GM19324 (cell line): ENCODE measurements at regions not wholly inside any gene's neighbourhood (a gene's known extent, or its start where the extent isn't known, plus 50 kb on each side); places are given as distances from the start of the nearest gene placed in this dataset.
"Not testable (repeated sequence)": the region's sequence is repeated elsewhere in the genome, so short reads cannot be mapped to it uniquely, and the experiment has no call there.

Experiments
- ATAC-seq: cut with Tn5 transposase; IDR thresholded peaks from one replicate; pipeline ENCODE4 v1.9.1; 2021; ENCODE audit warnings: mild to moderate bottlenecking, moderate library complexity; ENCODE audit not compliant: unreplicated experiment, low FRiP score

DNA sequence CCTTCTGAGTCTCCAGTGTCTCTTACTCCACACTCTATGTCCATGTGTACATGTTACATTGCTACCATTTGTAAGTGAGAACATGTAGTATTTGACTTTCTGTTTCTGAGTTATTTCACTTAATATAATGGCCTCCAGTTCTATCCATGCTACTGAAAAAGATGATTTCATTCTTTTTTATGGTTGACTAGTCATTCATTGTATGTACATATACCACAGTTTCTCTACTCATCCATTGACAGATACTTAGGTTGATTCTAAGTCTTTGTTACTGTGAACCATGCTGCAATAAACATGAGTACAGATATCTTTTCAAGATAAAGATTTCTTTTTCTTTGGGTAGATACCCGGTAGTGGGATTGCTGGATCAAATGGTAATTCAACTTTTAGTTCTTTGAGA, 107.1 kb upstream of the CHD1 start:
- ATAC-seq: no peak

GRCh38 chr5:99034336-99034735, 105.5 kb upstream of the CHD1 start:
- ATAC-seq: no peak

DNA sequence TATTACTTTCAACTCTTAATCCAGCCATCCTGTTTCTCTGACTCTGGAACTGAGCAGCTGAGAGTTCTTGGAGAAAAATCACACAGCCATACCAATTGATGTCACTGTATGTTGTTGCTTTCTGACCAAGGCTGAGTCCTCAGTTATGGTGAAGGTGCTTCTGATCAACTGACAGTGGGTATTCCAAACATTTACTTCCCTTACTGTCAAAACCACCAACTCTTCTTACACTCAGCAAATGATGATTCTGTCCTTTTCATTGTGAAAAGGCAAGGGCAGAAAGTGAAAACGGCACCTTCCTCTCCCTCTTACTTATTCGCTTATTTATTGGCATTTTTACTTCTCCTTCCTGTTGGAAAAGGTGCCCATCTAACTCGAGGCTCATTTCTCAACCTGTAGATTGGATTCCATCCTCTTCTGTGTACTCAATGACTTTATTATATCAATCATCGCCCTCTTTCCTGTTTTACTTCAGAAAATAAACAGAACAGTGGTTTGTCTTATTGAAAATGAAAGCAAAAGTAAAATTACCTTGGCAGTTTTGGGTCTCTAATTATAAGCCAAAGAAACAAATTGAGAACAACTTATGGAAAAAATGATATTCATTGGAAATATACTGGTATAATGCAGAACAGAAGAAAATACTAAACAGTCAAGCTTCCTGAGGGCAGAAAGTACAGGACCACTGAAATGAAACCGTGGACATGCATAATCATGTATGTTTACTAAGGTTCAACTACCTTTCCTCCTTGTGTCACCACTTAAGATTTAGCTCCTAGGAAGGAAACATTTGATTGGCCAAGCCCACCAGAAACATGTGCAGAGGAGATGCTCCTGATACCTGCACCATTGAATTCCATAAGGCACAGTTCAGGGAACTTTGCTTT, 104.5 kb upstream of the CHD1 start:
- no peak for ATAC-seq

DNA sequence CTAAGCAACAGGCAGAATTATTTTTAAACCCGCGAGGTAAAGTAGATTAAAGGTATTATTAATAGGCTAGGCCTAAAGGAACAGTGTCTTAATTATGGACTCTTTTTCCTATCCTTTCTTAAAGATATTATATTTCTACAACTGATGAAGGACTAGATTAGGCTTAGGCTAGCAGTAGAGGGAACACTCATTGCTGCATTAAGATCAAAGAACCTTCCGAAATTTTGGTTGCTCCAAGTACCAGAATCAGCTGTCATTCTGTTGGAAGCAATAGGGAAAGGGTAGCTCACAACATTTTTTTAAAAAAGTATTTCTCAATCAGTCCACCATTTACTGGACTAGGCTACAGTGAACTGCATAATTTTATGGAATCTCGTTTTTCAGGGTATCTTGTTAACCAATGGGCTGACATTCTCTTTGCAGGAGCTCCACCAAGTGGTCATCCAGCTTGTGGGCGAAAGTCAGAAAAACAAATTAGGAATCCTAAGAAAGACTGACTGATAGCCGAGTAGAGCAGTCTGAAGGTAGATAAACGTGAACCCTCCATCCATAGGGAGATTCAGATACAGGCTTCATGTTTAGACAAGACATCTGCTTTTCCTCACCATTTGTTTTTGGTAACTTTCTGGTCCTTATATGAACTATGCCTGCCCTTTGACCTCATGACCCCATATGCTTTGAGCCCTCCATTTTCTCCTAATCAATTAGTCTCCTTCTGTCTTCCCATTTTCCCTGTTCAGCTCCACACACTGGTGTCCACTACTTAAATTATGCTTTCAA, 103.6 kb upstream of the CHD1 start:
- peak; percentile 45 for ATAC-seq

GRCh38 chr5:99030906-99031440, 102.2 kb upstream of the CHD1 start:
- ATAC-seq: no peak

GRCh38 chr5:99029172-99029571, 100.4 kb upstream of the CHD1 start:
- no peak for ATAC-seq

DNA sequence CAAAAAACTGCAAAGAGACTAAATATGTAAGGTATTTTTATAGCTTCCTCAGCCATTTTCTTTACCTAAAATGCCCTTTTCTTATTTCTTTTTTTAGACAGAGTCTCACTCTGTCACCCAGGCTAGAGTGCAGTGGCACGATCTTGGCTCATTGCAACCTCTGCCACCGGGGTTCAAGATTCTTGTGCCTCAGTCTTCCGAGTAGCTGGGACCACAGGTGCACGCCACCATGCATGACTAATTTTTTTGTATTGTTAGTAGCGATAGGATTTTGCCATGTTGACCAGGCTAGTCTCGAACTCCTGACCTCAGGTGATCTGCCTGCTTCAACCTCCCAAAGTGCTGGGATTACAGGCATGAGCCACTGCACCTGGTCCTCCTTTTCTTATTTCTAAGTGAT, 99.4 kb upstream of the CHD1 start:
- not testable (repeated sequence) for ATAC-seq

DNA sequence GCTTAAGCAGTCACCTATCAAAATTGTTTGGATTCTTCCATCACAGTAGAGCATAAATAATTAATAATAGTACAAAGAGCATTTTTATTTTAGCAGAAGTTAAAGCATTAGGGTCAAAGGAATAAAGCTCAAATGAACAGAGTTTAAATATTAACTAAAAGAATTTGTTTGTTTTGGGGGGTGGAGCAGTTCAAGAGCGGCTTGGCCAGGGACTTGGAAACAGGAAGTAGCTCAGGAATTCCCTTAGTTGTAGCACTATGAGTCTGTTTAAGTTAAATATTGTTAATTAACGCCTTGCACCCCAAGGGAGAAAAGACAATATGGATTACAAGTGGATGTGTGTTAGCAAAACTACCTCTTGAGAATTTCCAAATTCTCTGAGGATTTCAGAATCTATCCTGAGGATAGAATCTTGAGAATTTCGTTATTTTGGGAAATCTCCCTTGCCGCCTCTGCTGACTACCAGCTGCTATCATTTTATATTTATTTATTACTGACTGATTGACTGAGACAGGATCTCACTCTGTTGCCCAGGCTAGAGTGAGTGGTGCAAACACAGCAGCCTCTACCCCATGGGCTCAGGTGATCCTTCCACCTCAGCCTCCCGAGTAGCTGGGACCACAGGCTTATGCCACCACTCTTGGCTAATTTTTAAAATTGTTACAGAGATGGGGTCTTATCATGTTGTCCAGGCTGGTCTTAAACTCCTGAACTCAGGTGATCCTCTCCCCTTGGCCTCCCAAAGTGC, 96.7 kb upstream of the CHD1 start:
- ATAC-seq: no peak

DNA sequence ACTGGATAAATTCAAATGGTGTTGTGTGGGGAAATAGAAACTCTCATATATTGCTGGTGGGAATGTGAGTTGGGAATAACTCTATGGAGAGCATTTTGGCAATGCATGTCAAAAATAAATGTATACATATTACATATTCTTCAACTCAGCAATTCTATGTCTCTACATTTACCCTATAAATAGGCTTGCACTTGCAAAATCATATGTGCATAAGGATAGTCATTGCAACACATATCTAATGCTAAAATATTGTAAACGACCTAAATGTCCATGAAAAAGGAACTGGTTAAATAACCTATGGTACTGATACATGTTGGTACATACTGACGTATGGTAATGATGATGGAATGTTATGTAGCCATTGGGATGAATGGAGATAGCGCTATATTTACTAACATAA, 94.5 kb upstream of the CHD1 start:
- ATAC-seq: no peak

GRCh38 chr5:99022250-99022649, 93.4 kb upstream of the CHD1 start:
- ATAC-seq: no peak

- ATAC-seq: no peak
Measured at GRCh38 chr5:99020698-99021048, 91.9 kb upstream of the CHD1 start.

DNA sequence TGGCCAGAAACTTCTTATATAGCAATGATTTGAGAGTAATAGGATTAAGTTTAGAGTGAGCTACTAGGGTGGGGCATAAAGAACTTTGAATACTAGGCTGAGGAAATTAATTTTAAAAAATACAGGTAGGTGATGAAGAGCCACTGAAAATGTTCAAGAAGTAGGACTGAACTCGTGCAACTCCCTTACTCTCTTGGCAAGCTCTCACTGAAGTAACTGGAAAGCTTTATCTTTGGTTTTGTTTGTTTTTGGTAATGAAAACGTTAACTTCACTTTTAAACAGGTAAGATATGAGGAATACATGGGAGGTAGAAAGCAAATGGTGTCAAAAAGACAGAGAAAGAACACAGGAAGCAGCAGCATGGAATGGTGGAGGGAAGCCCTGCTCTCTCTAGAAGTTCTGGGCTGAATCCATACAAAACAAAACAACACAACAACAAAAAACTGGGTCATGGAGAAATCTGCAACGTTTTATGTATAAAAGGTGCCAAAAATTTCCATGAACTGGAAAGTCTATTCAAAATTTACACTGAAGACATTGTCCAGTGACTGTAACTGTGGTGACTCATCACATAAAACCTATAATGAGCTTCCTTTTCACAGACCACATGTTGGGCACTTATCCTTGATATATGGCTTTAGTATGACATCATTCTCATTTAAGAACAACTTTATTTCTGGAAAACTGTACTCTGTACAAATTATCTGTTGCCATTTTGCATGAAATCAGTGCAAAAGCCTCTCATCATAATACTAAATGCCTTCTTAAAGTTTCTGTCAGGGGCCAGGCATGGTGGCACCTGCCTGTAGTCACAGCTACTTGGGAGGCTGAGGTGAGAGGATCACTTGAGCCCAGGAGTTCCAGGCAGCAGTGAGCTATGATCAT, 91.2 kb upstream of the CHD1 start:
- ATAC-seq: no peak

DNA sequence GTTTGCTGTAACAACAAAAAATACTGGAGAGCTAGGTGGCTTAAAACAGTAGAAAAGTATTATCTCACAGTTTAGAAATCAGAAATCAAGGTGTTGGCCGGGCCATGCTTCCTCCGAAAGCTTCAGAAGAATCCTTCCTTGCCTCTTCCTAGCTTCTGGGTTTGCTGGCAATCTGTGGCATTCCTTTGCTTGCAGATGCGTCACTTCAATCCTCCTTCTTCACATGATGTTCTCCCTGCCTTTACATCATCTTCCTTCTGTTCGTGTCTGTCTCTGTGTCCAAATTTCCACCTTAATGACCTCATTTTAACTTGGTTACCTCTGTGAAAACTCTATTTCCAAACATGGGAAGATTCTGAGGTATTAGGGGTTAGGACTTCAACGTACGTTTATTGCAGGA, 90.4 kb upstream of the CHD1 start:
- no peak for ATAC-seq

GRCh38 chr5:99010294-99010693, 81.5 kb upstream of the CHD1 start:
- no peak for ATAC-seq

DNA sequence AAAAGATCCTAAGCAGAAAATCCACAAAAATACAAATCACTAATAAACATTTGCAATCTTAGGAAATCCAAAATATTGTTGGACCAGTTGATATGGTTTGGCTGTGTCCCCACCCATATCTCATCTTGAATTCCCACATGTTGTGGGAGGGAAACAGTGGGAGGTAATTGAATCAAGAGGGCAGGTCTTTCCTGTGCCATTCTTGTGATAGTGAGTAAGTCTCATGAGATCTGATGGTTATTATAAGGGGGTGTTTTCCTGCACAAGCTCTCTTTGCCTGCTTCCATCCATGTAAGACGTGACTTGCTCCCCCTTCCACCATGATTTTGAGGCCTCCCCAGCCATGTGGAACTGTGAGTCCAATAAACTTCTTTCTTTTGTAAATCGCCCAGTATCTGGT, 79.2 kb upstream of the CHD1 start:
- not testable (repeated sequence) for ATAC-seq

GRCh38 chr5:99005506-99005905, 76.7 kb upstream of the CHD1 start:
- ATAC-seq: no peak

DNA sequence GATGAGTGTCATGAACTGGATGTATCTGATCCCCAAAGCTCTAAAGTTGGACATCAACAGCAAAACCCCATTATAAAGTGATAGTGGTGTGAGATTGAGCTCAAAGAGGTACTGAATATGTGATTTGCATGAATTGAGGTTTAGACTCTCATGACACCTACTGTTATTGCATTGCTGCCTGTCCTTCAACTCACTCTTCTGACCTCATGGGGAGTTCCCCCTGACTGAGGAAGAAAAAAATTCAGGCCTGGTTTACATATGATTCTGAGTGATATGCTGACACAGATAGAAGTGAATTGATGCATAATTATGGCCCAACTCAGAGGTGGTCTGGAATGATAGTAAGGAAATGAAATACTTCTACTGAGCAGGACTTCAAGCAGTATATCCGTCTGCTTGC, 76.2 kb upstream of the CHD1 start:
- ATAC-seq: peak; percentile 100

DNA sequence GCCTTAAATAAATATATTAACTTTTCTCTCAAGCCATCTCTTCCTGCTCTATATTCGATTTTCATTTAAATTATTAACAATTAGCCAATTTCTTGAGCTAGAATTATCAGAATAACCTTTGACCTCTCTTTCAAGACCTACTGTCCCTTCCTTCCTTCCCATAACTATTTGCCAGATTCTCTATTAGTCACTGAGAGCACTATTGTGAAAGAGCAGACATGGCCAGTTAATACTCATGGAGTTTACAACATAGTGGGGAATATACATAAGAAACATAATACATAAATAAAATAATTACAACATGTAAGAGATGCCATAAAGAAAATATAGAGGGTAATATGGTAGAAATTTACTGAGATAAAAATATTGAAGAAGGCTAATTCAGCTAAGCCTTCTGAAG, 72.1 kb upstream of the CHD1 start:
- ATAC-seq: no peak

GRCh38 chr5:99000221-99000620, 71.4 kb upstream of the CHD1 start:
- no peak for ATAC-seq

GRCh38 chr5:98999631-99000030, 70.8 kb upstream of the CHD1 start:
- no peak for ATAC-seq
